NT2/D1 (cell line): ENCODE measurements at regions not wholly inside any gene's neighbourhood (a gene's known extent, or its start where the extent isn't known, plus 50 kb on each side); places are given as distances from the start of the nearest gene placed in this dataset.
"Not testable (repeated sequence)": the region's sequence is repeated elsewhere in the genome, so short reads cannot be mapped to it uniquely, and the experiment has no call there.

Experiments
- DNase-seq: peaks from one replicate; pipeline ENCODE4 v3.0.0-alpha.2; 2011; ENCODE audit warnings: low read depth, low spot score
- H3K27me3 ChIP-seq: 2 replicates; pipeline ENCODE4 v1.6.0; 2011; ENCODE audit warnings: mild to moderate bottlenecking; ENCODE audit not compliant: insufficient read length, insufficient read depth
- H3K36me3 ChIP-seq: 2 replicates; pipeline ENCODE4 v1.6.1; 2011; ENCODE audit warnings: mild to moderate bottlenecking, low read length, mixed read lengths; ENCODE audit not compliant: insufficient read depth, insufficient read length
- H3K4me1 ChIP-seq: 2 replicates; pipeline ENCODE4 v1.5.1; 2011; ENCODE audit not compliant: insufficient read depth, insufficient read length
- H3K4me3 ChIP-seq: 2 replicates; pipeline ENCODE4 v1.5.1; 2011; ENCODE audit warnings: low read depth; ENCODE audit not compliant: insufficient read length
- H3K9ac ChIP-seq: 2 replicates; pipeline ENCODE4 v1.6.0; 2011; ENCODE audit warnings: low read depth; ENCODE audit not compliant: insufficient read length
- H3K9me3 ChIP-seq: 2 replicates; pipeline ENCODE4 v1.5.1; 2011; ENCODE audit warnings: mild to moderate bottlenecking, low read length; ENCODE audit not compliant: insufficient read depth
- SUZ12 ChIP-seq: IDR thresholded peaks from 2 replicates; pipeline ENCODE4 v1.6.1; 2011; ENCODE audit not compliant: insufficient read length, insufficient read depth; ENCODE audit errors: extremely low read depth
- YY1 ChIP-seq: IDR thresholded peaks from 2 replicates; pipeline ENCODE4 v1.6.1; 2011; ENCODE audit not compliant: insufficient read length, insufficient read depth
- ZNF274 ChIP-seq: IDR thresholded peaks from 2 replicates; pipeline ENCODE4 v1.6.1; 2011; ENCODE audit warnings: mild to moderate bottlenecking, low read depth, low read length

DNA sequence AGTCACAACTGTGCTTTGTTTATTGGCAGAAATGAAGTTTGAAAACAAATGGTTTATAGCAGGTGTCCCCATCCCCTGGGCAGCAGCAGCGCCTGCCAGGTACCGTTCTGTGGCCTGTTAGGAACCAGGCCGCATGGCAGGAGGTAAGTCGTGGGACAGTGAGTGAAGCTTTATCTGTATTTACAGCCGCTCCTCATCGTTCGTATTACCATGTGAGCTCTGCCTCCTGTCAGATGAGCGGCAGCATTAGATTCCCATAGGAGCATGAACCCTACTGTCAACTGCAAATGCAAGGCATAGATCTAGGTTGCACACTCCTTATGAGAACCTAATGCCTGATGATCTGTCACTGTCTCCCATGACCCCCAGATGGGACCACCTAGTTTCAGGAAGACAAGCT lies 63.4 kb upstream of the SOD1 start:
- Histone ChIP-seq H3K9me3 (no peaks in the 10 kb centered on the region; the same call in 1 of the 2 replicates), H3K4me1 (no peaks in the 10 kb centered on the region), H3K4me3 (no peak overlapping the region), H3K9ac (no peak overlapping the region), H3K27me3 (no peaks in the 10 kb centered on the region), H3K36me3 (no peaks in the 10 kb centered on the region)
- no peak for DNase-seq
- TF ChIP-seq SUZ12 (no peak), ZNF274 (no peak), YY1 (no peak)

DNA sequence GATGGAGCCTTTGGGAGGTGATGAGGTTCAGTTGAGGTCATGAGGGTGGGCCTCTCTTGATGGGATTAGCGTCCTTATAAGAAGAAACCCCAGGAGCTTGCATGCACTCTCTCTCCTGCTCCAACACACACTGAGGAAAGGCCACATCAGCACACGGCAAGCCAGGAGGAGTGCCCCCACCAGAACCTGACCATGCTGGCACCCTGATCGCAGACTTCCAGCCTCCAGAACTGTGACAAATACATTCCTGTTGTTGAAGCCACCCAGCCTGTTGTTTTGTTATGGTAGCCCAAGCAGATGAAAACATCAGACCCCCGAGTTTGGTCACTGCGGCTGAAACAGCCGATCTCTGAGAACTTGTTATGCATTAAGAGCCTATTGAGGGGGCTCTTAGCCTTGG lies 64.8 kb upstream of the SOD1 start:
- Histone ChIP-seq H3K36me3 (no peaks in the 10 kb centered on the region), H3K9me3 (no peaks in the 10 kb centered on the region; the same call in 1 of the 2 replicates), H3K4me3 (no peak overlapping the region), H3K27me3 (no peaks in the 10 kb centered on the region), H3K9ac (no peak overlapping the region), H3K4me1 (no peaks in the 10 kb centered on the region)
- TF ChIP-seq SUZ12 (no peak), YY1 (no peak), ZNF274 (no peak)
- no peak for DNase-seq

DNA sequence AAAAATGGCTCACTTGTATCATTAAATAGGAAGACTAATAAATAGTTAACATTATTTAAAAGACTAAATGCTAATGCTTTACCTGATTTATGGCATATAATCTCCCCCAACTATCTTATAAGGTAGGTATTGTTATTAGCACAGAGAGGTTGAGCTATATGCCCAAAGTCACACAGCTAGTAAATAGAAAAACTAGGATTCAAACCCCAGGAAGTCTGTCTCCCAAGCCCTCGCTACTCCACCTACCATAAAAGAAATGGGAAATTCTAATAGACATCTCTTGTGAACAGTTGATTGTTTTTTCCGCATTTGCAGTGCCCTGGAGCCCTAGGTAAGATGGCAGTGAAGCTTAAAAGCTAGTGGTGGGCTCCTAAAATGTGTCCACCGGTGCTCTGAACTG lies 65.2 kb upstream of the SOD1 start:
- Histone ChIP-seq H3K36me3 (no peaks in the 10 kb centered on the region), H3K4me3 (no peak overlapping the region), H3K4me1 (no peaks in the 10 kb centered on the region), H3K9ac (no peak overlapping the region), H3K9me3 (no peaks in the 10 kb centered on the region; the same call in 1 of the 2 replicates), H3K27me3 (no peaks in the 10 kb centered on the region)
- no peak for DNase-seq
- no peak for TF ChIP-seq ZNF274
- no peak for TF ChIP-seq SUZ12
- no peak for TF ChIP-seq YY1

DNA sequence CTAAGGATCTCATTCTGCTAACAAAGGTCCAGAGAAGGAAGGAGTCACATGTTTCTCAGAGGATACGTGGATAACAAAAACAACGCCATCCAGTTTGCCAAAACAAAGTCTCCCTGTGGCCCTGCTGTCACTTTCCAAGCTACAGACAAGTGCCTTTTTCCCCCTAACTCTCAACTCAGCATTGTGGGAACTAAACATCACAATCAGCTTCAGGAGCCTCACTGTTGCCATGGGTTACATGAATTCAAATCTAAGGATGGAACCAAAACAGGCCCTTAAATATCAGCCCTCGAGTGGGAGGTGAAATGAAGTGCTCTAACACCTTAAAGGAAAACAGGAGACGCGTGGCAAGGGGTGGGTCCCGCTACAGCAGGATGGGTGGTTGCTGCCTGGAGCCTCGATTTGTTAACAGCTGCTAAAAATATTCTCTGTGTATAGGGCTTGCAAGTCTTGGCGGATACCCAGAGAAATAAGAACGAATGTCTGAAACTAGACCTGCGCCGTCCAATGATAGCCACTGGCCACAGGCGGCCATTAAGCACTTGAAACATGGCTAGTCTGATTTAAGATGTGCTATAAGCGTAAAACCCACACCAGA lies 66.4 kb upstream of the SOD1 start:
- no peaks in the 10 kb centered on the region for H3K36me3 ChIP-seq

DNA sequence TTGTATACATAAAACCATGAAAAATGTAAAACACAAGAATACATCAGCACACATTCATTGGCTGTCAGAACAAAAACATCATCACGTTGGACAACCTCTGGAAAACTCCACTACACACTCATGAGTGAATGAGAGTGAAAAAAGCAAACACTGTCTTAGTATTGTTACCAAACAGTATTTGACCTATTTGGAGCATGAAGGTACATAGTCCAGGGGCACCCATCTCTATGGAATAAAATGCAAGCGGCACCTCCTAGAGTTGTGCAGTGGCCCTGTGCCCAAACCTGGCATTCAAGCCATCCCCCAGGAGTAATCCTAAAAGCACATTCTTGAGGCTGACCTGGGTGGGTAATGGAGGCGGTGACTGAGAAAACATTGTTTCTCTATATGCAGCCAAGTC lies 67.0 kb upstream of the SOD1 start:
- no peaks in the 10 kb centered on the region; the same call in 1 of the 2 replicates for H3K9me3 ChIP-seq
- no peaks in the 10 kb centered on the region for H3K27me3 ChIP-seq
- no peaks in the 10 kb centered on the region for H3K36me3 ChIP-seq
- no peaks in the 10 kb centered on the region for H3K4me1 ChIP-seq
- H3K4me3 ChIP-seq = no peak overlapping the region
- TF ChIP-seq SUZ12 (no peak), YY1 (no peak), ZNF274 (no peak)
- no peak for DNase-seq
- no peak overlapping the region for H3K9ac ChIP-seq

More for the DNA sequence above, 66.4 kb upstream of the SOD1 start:
- no peak for TF ChIP-seq SUZ12
- no peak for TF ChIP-seq YY1
- TF ChIP-seq ZNF274 = no peak
- Histone ChIP-seq H3K4me3 (no peak overlapping the region), H3K9ac (no peak overlapping the region), H3K9me3 (no peaks in the 10 kb centered on the region; the same call in 1 of the 2 replicates), H3K27me3 (no peaks in the 10 kb centered on the region), H3K4me1 (no peaks in the 10 kb centered on the region)
- DNase-seq = no peak

DNA sequence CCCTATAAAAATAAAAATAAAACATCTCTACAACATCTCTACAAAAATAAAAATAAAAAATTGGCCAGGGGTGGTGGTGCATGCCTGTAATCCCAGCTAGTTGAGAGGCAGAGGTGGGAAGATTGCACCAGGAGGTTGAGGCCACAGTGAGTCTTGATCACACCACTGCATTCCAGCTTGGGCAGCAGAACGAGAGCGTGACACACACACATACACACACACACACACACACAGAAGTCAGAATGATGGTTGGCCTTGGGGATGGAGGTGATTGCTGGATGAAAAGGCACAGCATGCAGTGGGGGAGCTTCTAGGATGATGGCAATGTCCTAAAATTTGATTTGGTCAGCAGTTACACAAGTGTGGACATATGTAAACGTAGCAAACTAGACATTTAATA lies 69.7 kb upstream of the SOD1 start:
- TF ChIP-seq SUZ12 (no peak), ZNF274 (no peak), YY1 (no peak)
- DNase-seq = no peak
- Histone ChIP-seq H3K9ac (no peak overlapping the region), H3K27me3 (no peaks in the 10 kb centered on the region), H3K4me3 (no peak overlapping the region), H3K4me1 (no peaks in the 10 kb centered on the region), H3K9me3 (no peaks in the 10 kb centered on the region), H3K36me3 (no peaks in the 10 kb centered on the region)

- Histone ChIP-seq H3K4me1 (no peaks in the 10 kb centered on the region), H3K27me3 (no peaks in the 10 kb centered on the region), H3K36me3 (no peaks in the 10 kb centered on the region), H3K9ac (no peak overlapping the region), H3K9me3 (no peaks in the 10 kb centered on the region), H3K4me3 (no peak overlapping the region)
- DNase-seq = no peak
- TF ChIP-seq ZNF274 (no peak), SUZ12 (no peak), YY1 (no peak)
These were observed 73.4 kb upstream of the SOD1 start for GRCh38 chr21:31586118-31586517.

GRCh38 chr21:31583937-31584336 lies 75.6 kb upstream of the SOD1 start:
- not testable (repeated sequence) for H3K27me3 ChIP-seq, H3K36me3 ChIP-seq, DNase-seq, H3K9me3 ChIP-seq, H3K4me1 ChIP-seq, H3K4me3 ChIP-seq, H3K9ac ChIP-seq
